ENCODE measurements at regions not wholly inside any gene's neighbourhood (a gene's known extent, or its start where the extent isn't known, plus 50 kb on each side); places are given as distances from the start of the nearest gene placed in this dataset.

DNA sequence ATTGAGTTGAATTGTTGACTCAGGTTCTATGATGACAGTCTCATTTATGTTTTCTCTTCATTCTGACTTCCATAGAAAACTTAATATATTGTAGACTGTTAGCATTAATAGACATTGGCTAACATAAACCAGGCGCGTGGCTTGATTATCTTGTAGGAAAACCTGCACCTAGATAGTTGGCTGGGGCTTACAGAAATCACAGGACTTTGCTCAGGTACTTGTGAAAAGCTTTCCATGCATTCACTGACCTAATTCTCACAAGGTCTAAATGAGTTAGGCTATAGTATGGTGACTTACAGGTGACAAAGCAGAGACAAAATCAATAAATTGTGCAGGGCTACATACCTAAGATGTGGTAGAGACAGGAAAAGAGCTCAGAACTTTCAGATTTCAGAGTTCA, 212.8 kb downstream of the GPAT3 start:
- TF ChIP-seq POLR2AphosphoS5 (IDR thresholded peaks at IDR 0.05; ENCODE audit: borderline replicate concordance, low read depth, low read length) = no peak
- TF ChIP-seq EZH2 (IDR thresholded peaks at IDR 0.05) = no peak
- TF ChIP-seq FOXP2 (optimal IDR thresholded peaks at IDR 0.05; ENCODE audit: control extremely low read depth, extremely low read length, insufficient read depth) = no peak
